ENCODE measurements at regions not wholly inside any gene's neighbourhood (a gene's known extent, or its start where the extent isn't known, plus 50 kb on each side); places are given as distances from the start of the nearest gene placed in this dataset.
A peak's percentile ranks its signal among the peaks of the same experiment; 100 is the strongest.

DNA sequence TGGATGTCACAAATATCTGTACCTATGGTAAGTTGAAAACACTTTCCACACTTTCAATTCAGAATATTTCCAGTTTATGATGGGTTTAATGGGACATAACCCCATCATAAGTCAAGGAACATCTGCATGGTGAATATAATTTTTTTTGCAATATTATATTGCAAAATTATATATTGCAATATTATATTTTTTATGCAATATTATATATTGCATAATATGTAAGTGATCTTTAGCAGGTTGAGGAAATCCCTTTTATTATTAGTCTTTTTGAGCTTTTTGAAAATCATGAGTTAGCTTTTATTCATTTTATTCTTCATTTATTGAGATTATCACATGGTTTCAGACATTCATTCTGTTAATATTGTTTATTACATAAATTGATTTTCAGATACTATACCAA lies 342.2 kb upstream of the GALNT5 start (continued):
- TF ChIP-seq EZH2phosphoT487 (IDR thresholded peaks at IDR 0.05; ENCODE audit: unreplicated experiment) = no peak

DNA sequence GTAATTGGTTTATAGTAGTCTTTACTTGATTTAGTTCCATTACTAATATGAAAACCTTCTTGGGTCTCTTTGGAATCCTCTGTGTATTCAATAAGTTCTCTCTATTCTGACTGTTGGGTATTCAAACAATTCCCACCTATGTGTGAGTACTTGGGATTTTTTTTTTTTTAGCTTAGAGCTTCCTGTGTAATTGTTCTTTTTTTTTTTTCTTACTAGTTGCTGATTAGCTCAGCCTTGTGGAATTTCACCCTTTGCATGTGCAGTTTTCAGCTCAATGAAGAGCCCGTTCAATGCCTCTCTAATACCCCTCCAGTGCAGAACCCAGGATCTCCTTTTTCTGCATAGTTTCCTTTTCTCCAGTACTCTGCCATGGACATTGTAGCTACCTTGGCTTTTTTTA lies 339.1 kb upstream of the GALNT5 start:
- no peak for TF ChIP-seq ZNF114 (CRISPR knock-in tag; IDR thresholded peaks at IDR 0.05)
- TF ChIP-seq, protein P1, sequence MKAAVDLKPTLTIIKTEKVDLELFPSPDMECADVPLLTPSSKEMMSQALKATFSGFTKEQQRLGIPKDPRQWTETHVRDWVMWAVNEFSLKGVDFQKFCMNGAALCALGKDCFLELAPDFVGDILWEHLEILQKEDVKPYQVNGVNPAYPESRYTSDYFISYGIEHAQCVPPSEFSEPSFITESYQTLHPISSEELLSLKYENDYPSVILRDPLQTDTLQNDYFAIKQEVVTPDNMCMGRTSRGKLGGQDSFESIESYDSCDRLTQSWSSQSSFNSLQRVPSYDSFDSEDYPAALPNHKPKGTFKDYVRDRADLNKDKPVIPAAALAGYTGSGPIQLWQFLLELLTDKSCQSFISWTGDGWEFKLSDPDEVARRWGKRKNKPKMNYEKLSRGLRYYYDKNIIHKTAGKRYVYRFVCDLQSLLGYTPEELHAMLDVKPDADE (IDR thresholded peaks at IDR 0.05) = no peak
- TF ChIP-seq, protein P2, sequence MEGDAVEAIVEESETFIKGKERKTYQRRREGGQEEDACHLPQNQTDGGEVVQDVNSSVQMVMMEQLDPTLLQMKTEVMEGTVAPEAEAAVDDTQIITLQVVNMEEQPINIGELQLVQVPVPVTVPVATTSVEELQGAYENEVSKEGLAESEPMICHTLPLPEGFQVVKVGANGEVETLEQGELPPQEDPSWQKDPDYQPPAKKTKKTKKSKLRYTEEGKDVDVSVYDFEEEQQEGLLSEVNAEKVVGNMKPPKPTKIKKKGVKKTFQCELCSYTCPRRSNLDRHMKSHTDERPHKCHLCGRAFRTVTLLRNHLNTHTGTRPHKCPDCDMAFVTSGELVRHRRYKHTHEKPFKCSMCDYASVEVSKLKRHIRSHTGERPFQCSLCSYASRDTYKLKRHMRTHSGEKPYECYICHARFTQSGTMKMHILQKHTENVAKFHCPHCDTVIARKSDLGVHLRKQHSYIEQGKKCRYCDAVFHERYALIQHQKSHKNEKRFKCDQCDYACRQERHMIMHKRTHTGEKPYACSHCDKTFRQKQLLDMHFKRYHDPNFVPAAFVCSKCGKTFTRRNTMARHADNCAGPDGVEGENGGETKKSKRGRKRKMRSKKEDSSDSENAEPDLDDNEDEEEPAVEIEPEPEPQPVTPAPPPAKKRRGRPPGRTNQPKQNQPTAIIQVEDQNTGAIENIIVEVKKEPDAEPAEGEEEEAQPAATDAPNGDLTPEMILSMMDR (conservative IDR thresholded peaks at IDR 0.05; ENCODE audit: low read depth in 2 of 2) = no peak
- TF ChIP-seq, protein P3, sequence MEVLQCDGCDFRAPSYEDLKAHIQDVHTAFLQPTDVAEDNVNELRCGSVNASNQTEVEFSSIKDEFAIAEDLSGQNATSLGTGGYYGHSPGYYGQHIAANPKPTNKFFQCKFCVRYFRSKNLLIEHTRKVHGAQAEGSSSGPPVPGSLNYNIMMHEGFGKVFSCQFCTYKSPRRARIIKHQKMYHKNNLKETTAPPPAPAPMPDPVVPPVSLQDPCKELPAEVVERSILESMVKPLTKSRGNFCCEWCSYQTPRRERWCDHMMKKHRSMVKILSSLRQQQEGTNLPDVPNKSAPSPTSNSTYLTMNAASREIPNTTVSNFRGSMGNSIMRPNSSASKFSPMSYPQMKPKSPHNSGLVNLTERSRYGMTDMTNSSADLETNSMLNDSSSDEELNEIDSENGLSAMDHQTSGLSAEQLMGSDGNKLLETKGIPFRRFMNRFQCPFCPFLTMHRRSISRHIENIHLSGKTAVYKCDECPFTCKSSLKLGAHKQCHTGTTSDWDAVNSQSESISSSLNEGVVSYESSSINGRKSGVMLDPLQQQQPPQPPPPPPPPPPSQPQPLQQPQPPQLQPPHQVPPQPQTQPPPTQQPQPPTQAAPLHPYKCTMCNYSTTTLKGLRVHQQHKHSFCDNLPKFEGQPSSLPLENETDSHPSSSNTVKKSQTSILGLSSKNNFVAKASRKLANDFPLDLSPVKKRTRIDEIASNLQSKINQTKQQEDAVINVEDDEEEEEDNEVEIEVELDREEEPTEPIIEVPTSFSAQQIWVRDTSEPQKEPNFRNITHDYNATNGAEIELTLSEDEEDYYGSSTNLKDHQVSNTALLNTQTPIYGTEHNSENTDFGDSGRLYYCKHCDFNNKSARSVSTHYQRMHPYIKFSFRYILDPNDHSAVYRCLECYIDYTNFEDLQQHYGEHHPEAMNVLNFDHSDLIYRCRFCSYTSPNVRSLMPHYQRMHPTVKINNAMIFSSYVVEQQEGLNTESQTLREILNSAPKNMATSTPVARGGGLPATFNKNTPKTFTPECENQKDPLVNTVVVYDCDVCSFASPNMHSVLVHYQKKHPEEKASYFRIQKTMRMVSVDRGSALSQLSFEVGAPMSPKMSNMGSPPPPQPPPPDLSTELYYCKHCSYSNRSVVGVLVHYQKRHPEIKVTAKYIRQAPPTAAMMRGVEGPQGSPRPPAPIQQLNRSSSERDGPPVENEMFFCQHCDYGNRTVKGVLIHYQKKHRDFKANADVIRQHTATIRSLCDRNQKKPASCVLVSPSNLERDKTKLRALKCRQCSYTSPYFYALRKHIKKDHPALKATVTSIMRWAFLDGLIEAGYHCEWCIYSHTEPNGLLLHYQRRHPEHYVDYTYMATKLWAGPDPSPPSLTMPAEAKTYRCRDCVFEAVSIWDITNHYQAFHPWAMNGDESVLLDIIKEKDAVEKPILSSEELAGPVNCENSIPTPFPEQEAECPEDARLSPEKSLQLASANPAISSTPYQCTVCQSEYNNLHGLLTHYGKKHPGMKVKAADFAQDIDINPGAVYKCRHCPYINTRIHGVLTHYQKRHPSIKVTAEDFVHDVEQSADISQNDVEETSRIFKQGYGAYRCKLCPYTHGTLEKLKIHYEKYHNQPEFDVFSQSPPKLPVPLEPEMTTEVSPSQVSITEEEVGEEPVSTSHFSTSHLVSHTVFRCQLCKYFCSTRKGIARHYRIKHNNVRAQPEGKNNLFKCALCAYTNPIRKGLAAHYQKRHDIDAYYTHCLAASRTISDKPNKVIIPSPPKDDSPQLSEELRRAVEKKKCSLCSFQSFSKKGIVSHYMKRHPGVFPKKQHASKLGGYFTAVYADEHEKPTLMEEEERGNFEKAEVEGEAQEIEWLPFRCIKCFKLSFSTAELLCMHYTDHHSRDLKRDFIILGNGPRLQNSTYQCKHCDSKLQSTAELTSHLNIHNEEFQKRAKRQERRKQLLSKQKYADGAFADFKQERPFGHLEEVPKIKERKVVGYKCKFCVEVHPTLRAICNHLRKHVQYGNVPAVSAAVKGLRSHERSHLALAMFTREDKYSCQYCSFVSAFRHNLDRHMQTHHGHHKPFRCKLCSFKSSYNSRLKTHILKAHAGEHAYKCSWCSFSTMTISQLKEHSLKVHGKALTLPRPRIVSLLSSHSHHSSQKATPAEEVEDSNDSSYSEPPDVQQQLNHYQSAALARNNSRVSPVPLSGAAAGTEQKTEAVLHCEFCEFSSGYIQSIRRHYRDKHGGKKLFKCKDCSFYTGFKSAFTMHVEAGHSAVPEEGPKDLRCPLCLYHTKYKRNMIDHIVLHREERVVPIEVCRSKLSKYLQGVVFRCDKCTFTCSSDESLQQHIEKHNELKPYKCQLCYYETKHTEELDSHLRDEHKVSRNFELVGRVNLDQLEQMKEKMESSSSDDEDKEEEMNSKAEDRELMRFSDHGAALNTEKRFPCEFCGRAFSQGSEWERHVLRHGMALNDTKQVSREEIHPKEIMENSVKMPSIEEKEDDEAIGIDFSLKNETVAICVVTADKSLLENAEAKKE (CRISPR knock-in tag; IDR thresholded peaks at IDR 0.05) = no peak
- TF ChIP-seq CREB1 (CRISPR knock-in tag; IDR thresholded peaks at IDR 0.05; ENCODE audit: low read depth) = no peak
- TF ChIP-seq POLR2AphosphoS5 (IDR thresholded peaks at IDR 0.05; ENCODE audit: low read depth) = no peak
- TF ChIP-seq JUNB (IDR thresholded peaks at IDR 0.05; ENCODE audit: unreplicated experiment) = no peak
- TF ChIP-seq NANOG (IDR thresholded peaks at IDR 0.05; ENCODE audit: borderline replicate concordance) = no peak
- TF ChIP-seq EZH2phosphoT487 (IDR thresholded peaks at IDR 0.05; ENCODE audit: unreplicated experiment) = no peak
- no peak for TF ChIP-seq EZH2 (IDR thresholded peaks at IDR 0.05; ENCODE audit: low read depth, unreplicated experiment)
- no peak for TF ChIP-seq ZNF331 (CRISPR knock-in tag; IDR thresholded peaks at IDR 0.05; ENCODE audit: low read depth)
- no peak for TF ChIP-seq STAT1 (IDR thresholded peaks at IDR 0.05; ENCODE audit: unreplicated experiment)
- TF ChIP-seq, protein P4, sequence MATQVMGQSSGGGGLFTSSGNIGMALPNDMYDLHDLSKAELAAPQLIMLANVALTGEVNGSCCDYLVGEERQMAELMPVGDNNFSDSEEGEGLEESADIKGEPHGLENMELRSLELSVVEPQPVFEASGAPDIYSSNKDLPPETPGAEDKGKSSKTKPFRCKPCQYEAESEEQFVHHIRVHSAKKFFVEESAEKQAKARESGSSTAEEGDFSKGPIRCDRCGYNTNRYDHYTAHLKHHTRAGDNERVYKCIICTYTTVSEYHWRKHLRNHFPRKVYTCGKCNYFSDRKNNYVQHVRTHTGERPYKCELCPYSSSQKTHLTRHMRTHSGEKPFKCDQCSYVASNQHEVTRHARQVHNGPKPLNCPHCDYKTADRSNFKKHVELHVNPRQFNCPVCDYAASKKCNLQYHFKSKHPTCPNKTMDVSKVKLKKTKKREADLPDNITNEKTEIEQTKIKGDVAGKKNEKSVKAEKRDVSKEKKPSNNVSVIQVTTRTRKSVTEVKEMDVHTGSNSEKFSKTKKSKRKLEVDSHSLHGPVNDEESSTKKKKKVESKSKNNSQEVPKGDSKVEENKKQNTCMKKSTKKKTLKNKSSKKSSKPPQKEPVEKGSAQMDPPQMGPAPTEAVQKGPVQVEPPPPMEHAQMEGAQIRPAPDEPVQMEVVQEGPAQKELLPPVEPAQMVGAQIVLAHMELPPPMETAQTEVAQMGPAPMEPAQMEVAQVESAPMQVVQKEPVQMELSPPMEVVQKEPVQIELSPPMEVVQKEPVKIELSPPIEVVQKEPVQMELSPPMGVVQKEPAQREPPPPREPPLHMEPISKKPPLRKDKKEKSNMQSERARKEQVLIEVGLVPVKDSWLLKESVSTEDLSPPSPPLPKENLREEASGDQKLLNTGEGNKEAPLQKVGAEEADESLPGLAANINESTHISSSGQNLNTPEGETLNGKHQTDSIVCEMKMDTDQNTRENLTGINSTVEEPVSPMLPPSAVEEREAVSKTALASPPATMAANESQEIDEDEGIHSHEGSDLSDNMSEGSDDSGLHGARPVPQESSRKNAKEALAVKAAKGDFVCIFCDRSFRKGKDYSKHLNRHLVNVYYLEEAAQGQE (IDR thresholded peaks at IDR 0.05; ENCODE audit: unreplicated experiment) = no peak
- Histone ChIP-seq H3K79me2 (replicated peaks; ENCODE audit: insufficient read depth) (no peaks in the 10 kb centered on the region), H3K4me1 (ENCODE audit: insufficient read depth) (peaks cover 4% of the 10 kb centered on the region; the same call in 1 of the 2 replicates), H3K4me2 (no peak overlapping the region; the same call in 1 of the 2 replicates), H3K27ac (ENCODE audit: low read depth) (peak overlapping the region; percentile 22; the same call in 1 of the 2 replicates), H3K9me2 (ENCODE audit: insufficient read depth) (peaks cover 3% of the 10 kb centered on the region; the same call in 1 of the 2 replicates), H3K36me3 (ENCODE audit: insufficient read depth) (no peaks in the 10 kb centered on the region), H3K27me3 (ENCODE audit: insufficient read depth) (no peaks in the 10 kb centered on the region), H4K20me1 (replicated peaks; ENCODE audit: insufficient read depth) (no peaks in the 10 kb centered on the region), H3K4me3 (no peak overlapping the region), H3F3A (replicated peaks; ENCODE audit: low read depth) (no peaks in the 10 kb centered on the region), H2AFZ (no peak overlapping the region)
- H3K4me1 Mint-ChIP-seq = peaks cover 4% of the 10 kb centered on the region; the same call in 2 of the 3 replicates
- DNase-seq (ENCODE audit: low spot score) (peak; percentile 29), ATAC-seq (no peak)
- H3K9me3 Mint-ChIP-seq = peaks cover 16% of the 10 kb centered on the region
- 0 out of 2 replicates have a peak overlapping the region, but pooled peaks have one; percentile 24 for H3K27ac Mint-ChIP-seq
- H3K27me3 Mint-ChIP-seq (ENCODE audit: insufficient read depth, low read depth, poor library complexity) = peaks cover 2% of the 10 kb centered on the region
- peaks cover 10% of the 10 kb centered on the region for H3K36me3 Mint-ChIP-seq (ENCODE audit: low read depth)
- H3K4me3 Mint-ChIP-seq = no peak overlapping the region
